Transverse colon (tissue), 4 donors: ENCODE measurements at regions not wholly inside any gene's neighbourhood (a gene's known extent, or its start where the extent isn't known, plus 50 kb on each side); places are given as distances from the start of the nearest gene placed in this dataset.

Experiments
- CTCF ChIP-seq, 5 experiments: fragments of 200-600 bp in 3 of 5; fragments of 450-650 bp in 2 of 5; sonication (generic) in 3 of 5; IDR thresholded peaks; 1 replicate in 2 of 5; 2 replicates in 3 of 5; pipeline ENCODE4 v1.5.1; 2016 to 2017; ENCODE audit warnings: antibody characterized with exemption in 5 of 5, inconsistent platforms in 3 of 5, mild to moderate bottlenecking in 2 of 5, moderate library complexity in 1 of 5
- POLR2AphosphoS5 ChIP-seq, 3 donors: sonication (generic); formaldehyde crosslinking; IDR thresholded peaks; one replicate each; pipeline ENCODE4 v1.6.1; 2016; ENCODE audit warnings: antibody characterized with exemption in 3 of 3

GRCh38 chr9:88308831-88309560 lies 79.2 kb upstream of the SPIN1 start:
- TF ChIP-seq POLR2AphosphoS5 (IDR thresholded peaks at IDR 0.05) (no peak), CTCF (IDR thresholded peaks at IDR 0.05) (no peak)
